ENCODE measurements at regions not wholly inside any gene's neighbourhood (a gene's known extent, or its start where the extent isn't known, plus 50 kb on each side); places are given as distances from the start of the nearest gene placed in this dataset.

DNA sequence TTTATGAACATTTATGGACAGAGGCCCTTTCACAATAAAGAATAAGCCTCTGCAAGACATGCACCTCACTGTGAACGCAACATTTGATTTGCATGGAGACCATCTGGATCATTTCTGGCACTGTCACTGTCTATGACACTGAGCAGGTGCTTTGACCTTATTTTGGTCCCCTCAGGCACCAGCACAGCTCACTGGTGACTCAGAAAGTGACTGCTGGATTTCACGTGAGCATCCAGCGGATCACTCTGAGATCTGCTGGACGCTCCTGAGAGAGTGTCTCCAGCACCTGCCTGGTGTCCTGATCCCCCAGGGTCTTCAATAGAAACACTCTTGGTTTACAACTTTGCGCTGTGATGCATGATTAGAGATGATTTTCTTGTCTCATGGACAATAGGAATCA, 375.7 kb downstream of the TENT5A start:
- CTCF ChIA-PET (ENCODE audit: unreplicated experiment): no interaction called here
- POLR2A ChIA-PET: no interaction called here
- Histone ChIP-seq H3K4me3 (ENCODE audit: low read depth, low read length, poor library complexity, severe bottlenecking) (no peak overlapping the region), H3K4me1 (ENCODE audit: insufficient read depth, low read length, poor library complexity, severe bottlenecking) (no peaks in the 10 kb centered on the region), H3K79me2 (ENCODE audit: insufficient read depth, low read depth, low read length) (no peaks in the 10 kb centered on the region), H3K27ac (ENCODE audit: low read depth, low read length, poor library complexity, severe bottlenecking) (no peak overlapping the region), H3K36me3 (ENCODE audit: insufficient read depth, low read length) (no peaks in the 10 kb centered on the region), H4K20me1 (ENCODE audit: insufficient read depth, low read length) (no peaks in the 10 kb centered on the region), H3K9me2 (ENCODE audit: insufficient read depth, low read length) (no peaks in the 10 kb centered on the region), H3K9me3 (ENCODE audit: low read length) (no peaks in the 10 kb centered on the region), H3K4me2 (ENCODE audit: low read length) (no peak overlapping the region), H2AFZ (ENCODE audit: low read length) (no peak overlapping the region)
- TF ChIP-seq CTCF (conservative IDR thresholded peaks at IDR 0.05; ENCODE audit: low read length) (no peak), EZH2phosphoT487 (IDR thresholded peaks at IDR 0.05; ENCODE audit: borderline replicate concordance, low read depth, low read length) (no peak)
- intact Hi-C loops (cut with micrococcal nuclease; ENCODE audit: unreplicated experiment): no loop called here
- no TSS peak for BruUV-seq (replicated peaks)
- no peak for DNase-seq (ENCODE audit: low spot score)

- no peaks in the 10 kb centered on the region for H4K20me1 ChIP-seq (ENCODE audit: insufficient read depth, low read length)
- intact Hi-C loops (cut with micrococcal nuclease; ENCODE audit: unreplicated experiment): no loop called here
- H3K36me3 ChIP-seq (ENCODE audit: insufficient read depth, low read length): no peaks in the 10 kb centered on the region
- CTCF ChIA-PET (ENCODE audit: unreplicated experiment): no interaction called here
- POLR2A ChIA-PET: interaction anchor here (0.6 kb wide), 1 partner anchor 1893 kb away, joined by 3 read pairs; no protein-coding TSS in a partner anchor
- H2AFZ ChIP-seq (ENCODE audit: low read length): no peak overlapping the region
- H3K9me3 ChIP-seq (ENCODE audit: low read length): no peaks in the 10 kb centered on the region
- no peaks in the 10 kb centered on the region for H3K4me1 ChIP-seq (ENCODE audit: insufficient read depth, low read length, poor library complexity, severe bottlenecking)
- no peak overlapping the region for H3K4me2 ChIP-seq (ENCODE audit: low read length)
- TF ChIP-seq CTCF (conservative IDR thresholded peaks at IDR 0.05; ENCODE audit: low read length): no peak
- TF ChIP-seq EZH2phosphoT487 (IDR thresholded peaks at IDR 0.05; ENCODE audit: borderline replicate concordance, low read depth, low read length): no peak
- H3K27ac ChIP-seq (ENCODE audit: low read depth, low read length, poor library complexity, severe bottlenecking): no peak overlapping the region
- no peak overlapping the region for H3K4me3 ChIP-seq (ENCODE audit: low read depth, low read length, poor library complexity, severe bottlenecking)
- H3K9me2 ChIP-seq (ENCODE audit: insufficient read depth, low read length): no peaks in the 10 kb centered on the region
- BruUV-seq (replicated peaks): no TSS peak
- DNase-seq (ENCODE audit: low spot score): no peak
- H3K79me2 ChIP-seq (ENCODE audit: insufficient read depth, low read depth, low read length): no peaks in the 10 kb centered on the region
These were observed 379.1 kb downstream of the TENT5A start for GRCh38 chr6:81373414-81373813.

DNA sequence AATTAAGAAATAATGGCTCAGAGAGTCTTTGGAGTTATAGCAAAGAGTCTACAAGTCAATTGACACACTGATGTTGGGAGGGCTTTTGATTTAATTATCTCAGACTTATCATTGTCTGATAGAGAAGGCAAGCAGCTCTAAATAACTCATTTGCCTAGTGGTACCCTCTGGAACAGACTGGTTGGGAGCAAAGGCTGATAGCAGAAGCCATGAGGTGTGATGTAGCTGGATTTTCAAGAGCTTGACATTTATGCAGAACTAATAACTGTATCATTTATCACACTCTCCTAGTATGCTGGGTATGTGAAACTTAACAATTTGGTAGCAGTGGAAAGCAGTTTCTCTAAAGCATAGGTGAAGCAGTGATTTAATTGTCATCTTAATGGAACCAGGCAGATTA, 380.6 kb downstream of the TENT5A start:
- no peaks in the 10 kb centered on the region for H4K20me1 ChIP-seq (ENCODE audit: insufficient read depth, low read length)
- H3K27ac ChIP-seq (ENCODE audit: low read depth, low read length, poor library complexity, severe bottlenecking): no peak overlapping the region
- H3K79me2 ChIP-seq (ENCODE audit: insufficient read depth, low read depth, low read length): no peaks in the 10 kb centered on the region
- intact Hi-C loops (cut with micrococcal nuclease; ENCODE audit: unreplicated experiment): no loop called here
- H3K4me3 ChIP-seq (ENCODE audit: low read depth, low read length, poor library complexity, severe bottlenecking): no peak overlapping the region
- ChIA-PET CTCF (ENCODE audit: unreplicated experiment) (no interaction called here), POLR2A (no interaction called here)
- DNase-seq (ENCODE audit: low spot score): no peak
- no peaks in the 10 kb centered on the region for H3K36me3 ChIP-seq (ENCODE audit: insufficient read depth, low read length)
- TF ChIP-seq EZH2phosphoT487 (IDR thresholded peaks at IDR 0.05; ENCODE audit: borderline replicate concordance, low read depth, low read length): no peak
- no peak for TF ChIP-seq CTCF (conservative IDR thresholded peaks at IDR 0.05; ENCODE audit: low read length)
- no peak overlapping the region for H3K4me2 ChIP-seq (ENCODE audit: low read length)
- no peak overlapping the region for H2AFZ ChIP-seq (ENCODE audit: low read length)
- no peaks in the 10 kb centered on the region for H3K4me1 ChIP-seq (ENCODE audit: insufficient read depth, low read length, poor library complexity, severe bottlenecking)
- H3K9me3 ChIP-seq (ENCODE audit: low read length): no peaks in the 10 kb centered on the region
- H3K9me2 ChIP-seq (ENCODE audit: insufficient read depth, low read length): no peaks in the 10 kb centered on the region
- BruUV-seq (replicated peaks): no TSS peak
